ENCODE measurements at regions not wholly inside any gene's neighbourhood (a gene's known extent, or its start where the extent isn't known, plus 50 kb on each side); places are given as distances from the start of the nearest gene placed in this dataset.

DNA sequence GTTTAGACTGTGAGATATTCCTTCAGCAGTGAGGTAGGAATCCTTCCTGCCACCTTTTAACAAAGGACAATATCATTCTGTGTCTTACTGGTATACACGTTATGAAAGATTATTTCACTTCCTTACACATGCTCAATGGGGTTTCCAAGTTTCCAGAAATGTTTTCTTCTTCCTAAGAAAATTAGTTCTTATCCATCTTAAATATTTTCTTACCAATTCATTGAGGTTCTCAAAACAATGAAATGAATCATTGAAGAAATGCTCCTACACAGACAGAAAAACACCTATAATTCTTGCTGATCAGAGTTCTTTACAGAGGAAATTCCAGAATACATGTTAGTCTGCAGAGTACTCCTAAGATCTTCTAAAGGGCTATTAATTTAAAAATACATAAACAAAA, 51.4 kb upstream of the SEC61G start:
- no peak overlapping the region for H3K9ac ChIP-seq (ENCODE audit: insufficient read length, low read depth)
- DNase-seq (ENCODE audit: low read depth, low spot score): no peak
- no peaks in the 10 kb centered on the region for H3K4me1 ChIP-seq (ENCODE audit: insufficient read depth, insufficient read length)
- no peaks in the 10 kb centered on the region; the same call in 1 of the 2 replicates for H3K9me3 ChIP-seq (ENCODE audit: insufficient read depth, low read length)
- TF ChIP-seq SUZ12 (IDR thresholded peaks at IDR 0.05; ENCODE audit: extremely low read depth, insufficient read depth, insufficient read length) (no peak), YY1 (IDR thresholded peaks at IDR 0.05; ENCODE audit: insufficient read depth, insufficient read length) (no peak), ZNF274 (IDR thresholded peaks at IDR 0.05; ENCODE audit: low read depth, low read length) (no peak)
- no peak overlapping the region for H3K4me3 ChIP-seq (ENCODE audit: insufficient read length, low read depth)
- H3K27me3 ChIP-seq (ENCODE audit: insufficient read depth, insufficient read length): no peaks in the 10 kb centered on the region
- H3K36me3 ChIP-seq (ENCODE audit: insufficient read depth, insufficient read length, low read length): no peaks in the 10 kb centered on the region

DNA sequence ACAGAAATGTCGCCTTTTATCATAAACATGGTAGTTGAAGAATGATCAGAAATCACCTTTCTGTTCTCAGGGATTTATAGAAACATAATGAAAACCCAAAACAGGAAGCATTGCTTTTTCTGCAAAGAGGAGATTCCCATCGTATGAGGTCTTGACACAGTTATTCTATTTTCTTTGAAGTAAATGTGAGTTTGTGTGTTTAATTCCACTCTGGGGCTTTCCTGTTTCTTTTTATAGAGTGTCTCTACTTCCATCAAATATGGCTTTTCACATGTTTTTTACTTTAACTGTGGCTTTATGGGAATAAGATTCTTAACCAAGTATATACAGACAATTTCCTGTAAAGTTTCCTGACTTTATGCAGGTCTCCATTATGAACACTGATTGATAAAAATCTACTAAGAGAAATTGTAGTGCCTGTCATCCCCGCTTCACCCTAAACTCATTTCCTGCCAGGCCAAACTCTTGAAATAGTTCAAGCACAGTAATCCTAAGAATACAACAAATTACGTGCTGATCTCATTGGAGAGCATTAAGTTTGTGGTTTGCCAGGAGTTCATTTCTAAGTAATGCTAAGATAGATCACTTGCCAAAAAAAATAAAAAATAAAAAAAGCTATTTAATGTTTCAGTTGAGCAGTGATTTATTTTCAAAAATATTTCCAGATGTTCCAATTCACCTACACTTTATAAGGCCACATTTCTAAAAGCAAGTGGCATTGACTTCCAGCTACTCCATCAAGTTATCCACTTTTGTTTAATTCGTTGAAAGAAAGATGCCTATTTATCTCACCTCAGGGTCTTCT, 52.2 kb upstream of the SEC61G start:
- no peaks in the 10 kb centered on the region for H3K4me1 ChIP-seq (ENCODE audit: insufficient read depth, insufficient read length)
- H3K36me3 ChIP-seq (ENCODE audit: insufficient read depth, insufficient read length, low read length): no peaks in the 10 kb centered on the region
- H3K27me3 ChIP-seq (ENCODE audit: insufficient read depth, insufficient read length): no peaks in the 10 kb centered on the region
- H3K4me3 ChIP-seq (ENCODE audit: insufficient read length, low read depth): no peak overlapping the region
- H3K9ac ChIP-seq (ENCODE audit: insufficient read length, low read depth): no peak overlapping the region
- TF ChIP-seq SUZ12 (IDR thresholded peaks at IDR 0.05; ENCODE audit: extremely low read depth, insufficient read depth, insufficient read length) (no peak), ZNF274 (IDR thresholded peaks at IDR 0.05; ENCODE audit: low read depth, low read length) (no peak), YY1 (IDR thresholded peaks at IDR 0.05; ENCODE audit: insufficient read depth, insufficient read length) (no peak)
- H3K9me3 ChIP-seq (ENCODE audit: insufficient read depth, low read length): no peaks in the 10 kb centered on the region; the same call in 1 of the 2 replicates
- no peak for DNase-seq (ENCODE audit: low read depth, low spot score)

DNA sequence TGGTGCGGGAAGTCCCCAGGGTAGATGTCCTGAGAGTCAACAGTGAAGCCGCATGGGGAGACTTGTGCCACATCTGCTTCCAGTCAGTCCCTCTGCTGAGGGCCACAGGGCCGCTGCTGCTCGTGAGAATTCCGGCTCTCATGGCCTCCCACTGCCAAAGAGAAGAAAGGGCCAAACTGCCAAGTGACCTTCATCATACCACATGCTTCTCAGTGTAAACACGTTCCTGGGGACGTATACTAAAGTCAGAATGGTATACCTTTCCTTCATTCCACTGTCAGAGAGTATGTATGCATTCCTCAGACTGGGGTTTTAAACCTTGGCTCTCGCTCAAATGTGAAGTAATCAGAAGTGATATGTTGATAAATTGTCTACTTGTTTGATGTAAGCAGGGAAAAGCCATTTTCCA, 52.8 kb upstream of the SEC61G start:
- DNase-seq (ENCODE audit: low read depth, low spot score): no peak
- Histone ChIP-seq H3K4me3 (ENCODE audit: insufficient read length, low read depth) (no peak overlapping the region), H3K36me3 (ENCODE audit: insufficient read depth, insufficient read length, low read length) (no peaks in the 10 kb centered on the region), H3K9ac (ENCODE audit: insufficient read length, low read depth) (no peak overlapping the region), H3K27me3 (ENCODE audit: insufficient read depth, insufficient read length) (no peaks in the 10 kb centered on the region), H3K9me3 (ENCODE audit: insufficient read depth, low read length) (no peaks in the 10 kb centered on the region; the same call in 1 of the 2 replicates), H3K4me1 (ENCODE audit: insufficient read depth, insufficient read length) (no peaks in the 10 kb centered on the region)
- no peak for TF ChIP-seq YY1 (IDR thresholded peaks at IDR 0.05; ENCODE audit: insufficient read depth, insufficient read length)
- no peak for TF ChIP-seq ZNF274 (IDR thresholded peaks at IDR 0.05; ENCODE audit: low read depth, low read length)
- no peak for TF ChIP-seq SUZ12 (IDR thresholded peaks at IDR 0.05; ENCODE audit: extremely low read depth, insufficient read depth, insufficient read length)

DNA sequence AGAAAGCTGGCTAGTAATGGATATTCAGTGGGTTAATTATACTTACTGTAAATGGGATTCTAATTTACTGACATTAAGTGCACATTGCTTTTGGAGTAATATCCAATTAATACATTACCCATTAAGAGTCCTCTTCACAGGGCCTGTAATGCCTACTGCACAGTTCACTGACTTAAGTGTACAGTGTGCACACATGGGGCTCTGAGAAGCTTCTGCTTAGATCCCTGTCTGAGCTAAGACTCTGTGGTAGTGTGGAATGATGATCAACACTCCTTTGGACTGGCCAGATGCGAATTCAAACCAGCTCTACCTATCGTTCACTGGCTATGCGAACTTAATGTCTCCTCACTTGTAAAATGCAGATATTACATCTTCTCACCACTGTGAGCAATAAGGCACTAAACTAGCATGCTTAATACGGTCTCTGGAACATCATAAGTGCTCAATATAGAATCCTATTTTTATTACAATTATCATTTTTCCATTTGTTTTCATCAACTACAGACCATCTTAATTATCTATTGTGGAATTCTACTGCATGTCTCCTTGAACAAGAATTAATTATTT, 53.8 kb upstream of the SEC61G start:
- no peaks in the 10 kb centered on the region for H3K4me1 ChIP-seq (ENCODE audit: insufficient read depth, insufficient read length)
- no peaks in the 10 kb centered on the region for H3K27me3 ChIP-seq (ENCODE audit: insufficient read depth, insufficient read length)
- no peak for DNase-seq (ENCODE audit: low read depth, low spot score)
- no peak overlapping the region for H3K9ac ChIP-seq (ENCODE audit: insufficient read length, low read depth)
- no peaks in the 10 kb centered on the region for H3K36me3 ChIP-seq (ENCODE audit: insufficient read depth, insufficient read length, low read length)
- no peaks in the 10 kb centered on the region; the same call in 1 of the 2 replicates for H3K9me3 ChIP-seq (ENCODE audit: insufficient read depth, low read length)
- no peak overlapping the region for H3K4me3 ChIP-seq (ENCODE audit: insufficient read length, low read depth)
- TF ChIP-seq ZNF274 (IDR thresholded peaks at IDR 0.05; ENCODE audit: low read depth, low read length): no peak

DNA sequence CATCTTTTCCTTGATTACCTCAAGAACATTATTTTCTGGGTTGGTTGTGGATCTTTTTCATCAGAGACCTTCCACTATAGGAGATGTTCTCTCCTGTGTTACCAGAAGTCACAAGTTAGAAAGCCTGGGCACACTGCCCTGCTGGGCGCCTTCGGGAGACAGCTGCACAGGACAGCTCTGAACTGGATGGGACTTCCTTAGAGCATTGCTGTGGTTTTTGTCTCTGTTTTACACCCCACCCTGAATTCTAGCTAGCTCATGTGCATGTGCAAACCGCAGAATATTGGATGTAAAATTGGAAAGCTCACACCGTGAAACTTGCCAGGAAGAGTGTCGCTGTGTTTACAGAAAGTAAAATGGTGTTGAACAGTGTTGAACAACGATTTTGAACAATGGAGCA, 54.4 kb upstream of the SEC61G start:
- H3K4me3 ChIP-seq (ENCODE audit: insufficient read length, low read depth): no peak overlapping the region
- no peak overlapping the region for H3K9ac ChIP-seq (ENCODE audit: insufficient read length, low read depth)
- H3K9me3 ChIP-seq (ENCODE audit: insufficient read depth, low read length): no peaks in the 10 kb centered on the region; the same call in 1 of the 2 replicates
- DNase-seq (ENCODE audit: low read depth, low spot score): no peak
- no peaks in the 10 kb centered on the region for H3K27me3 ChIP-seq (ENCODE audit: insufficient read depth, insufficient read length)
- H3K36me3 ChIP-seq (ENCODE audit: insufficient read depth, insufficient read length, low read length): no peaks in the 10 kb centered on the region
- TF ChIP-seq ZNF274 (IDR thresholded peaks at IDR 0.05; ENCODE audit: low read depth, low read length) (no peak), SUZ12 (IDR thresholded peaks at IDR 0.05; ENCODE audit: extremely low read depth, insufficient read depth, insufficient read length) (no peak), YY1 (IDR thresholded peaks at IDR 0.05; ENCODE audit: insufficient read depth, insufficient read length) (no peak)
- no peaks in the 10 kb centered on the region for H3K4me1 ChIP-seq (ENCODE audit: insufficient read depth, insufficient read length)

DNA sequence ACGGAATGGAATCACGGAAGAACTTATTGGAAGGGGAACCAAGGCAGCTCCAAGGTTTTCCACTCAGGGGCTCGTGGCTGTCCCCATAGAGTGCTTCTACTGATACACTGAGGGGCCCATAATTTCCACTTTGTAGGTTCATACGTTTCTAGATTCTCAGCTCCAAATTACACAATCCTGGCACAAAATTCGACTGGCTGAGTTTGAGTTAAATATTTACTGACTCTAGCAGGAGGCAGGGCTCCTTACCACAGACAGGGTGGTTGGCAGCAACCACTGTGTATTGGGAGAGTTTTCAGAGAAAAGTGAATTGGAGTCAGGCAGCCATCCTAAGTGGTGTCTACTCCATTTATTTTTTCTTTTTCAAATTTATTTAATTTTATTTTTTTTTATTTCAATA, 55.4 kb upstream of the SEC61G start:
- no peak overlapping the region for H3K9ac ChIP-seq (ENCODE audit: insufficient read length, low read depth)
- no peaks in the 10 kb centered on the region for H3K36me3 ChIP-seq (ENCODE audit: insufficient read depth, insufficient read length, low read length)
- no peak for DNase-seq (ENCODE audit: low read depth, low spot score)
- no peaks in the 10 kb centered on the region for H3K4me1 ChIP-seq (ENCODE audit: insufficient read depth, insufficient read length)
- TF ChIP-seq YY1 (IDR thresholded peaks at IDR 0.05; ENCODE audit: insufficient read depth, insufficient read length) (no peak), SUZ12 (IDR thresholded peaks at IDR 0.05; ENCODE audit: extremely low read depth, insufficient read depth, insufficient read length) (no peak), ZNF274 (IDR thresholded peaks at IDR 0.05; ENCODE audit: low read depth, low read length) (no peak)
- H3K4me3 ChIP-seq (ENCODE audit: insufficient read length, low read depth): no peak overlapping the region
- H3K9me3 ChIP-seq (ENCODE audit: insufficient read depth, low read length): no peaks in the 10 kb centered on the region
- H3K27me3 ChIP-seq (ENCODE audit: insufficient read depth, insufficient read length): no peaks in the 10 kb centered on the region

DNA sequence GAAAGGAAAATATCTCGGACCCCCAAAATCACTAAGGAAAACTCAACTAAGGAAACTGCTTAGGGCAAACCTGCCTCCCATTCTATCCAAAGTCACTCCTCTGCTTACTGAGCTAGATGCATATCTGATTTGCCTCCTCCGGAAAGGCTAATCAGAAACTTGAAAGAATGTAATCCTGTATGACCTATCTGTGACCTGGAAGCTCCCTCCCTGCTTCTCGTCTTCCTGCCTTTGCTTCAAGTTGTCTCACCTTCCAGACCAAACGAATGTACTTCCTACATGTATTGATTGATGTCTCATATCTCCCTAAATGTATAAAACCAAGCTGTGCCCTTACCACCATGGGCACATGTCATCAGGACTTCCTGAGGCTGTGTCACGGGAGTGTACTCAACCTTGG, 58.1 kb upstream of the SEC61G start:
- Histone ChIP-seq H3K4me3 (ENCODE audit: insufficient read length, low read depth) (no peak overlapping the region), H3K4me1 (ENCODE audit: insufficient read depth, insufficient read length) (no peaks in the 10 kb centered on the region), H3K36me3 (ENCODE audit: insufficient read depth, insufficient read length, low read length) (no peaks in the 10 kb centered on the region), H3K9me3 (ENCODE audit: insufficient read depth, low read length) (no peaks in the 10 kb centered on the region), H3K27me3 (ENCODE audit: insufficient read depth, insufficient read length) (no peaks in the 10 kb centered on the region), H3K9ac (ENCODE audit: insufficient read length, low read depth) (no peak overlapping the region)
- no peak for TF ChIP-seq SUZ12 (IDR thresholded peaks at IDR 0.05; ENCODE audit: extremely low read depth, insufficient read depth, insufficient read length)
- no peak for TF ChIP-seq YY1 (IDR thresholded peaks at IDR 0.05; ENCODE audit: insufficient read depth, insufficient read length)
- no peak for TF ChIP-seq ZNF274 (IDR thresholded peaks at IDR 0.05; ENCODE audit: low read depth, low read length)
- DNase-seq (ENCODE audit: low read depth, low spot score): no peak
